Kidney epithelial cell (primary cell): ENCODE measurements at regions not wholly inside any gene's neighbourhood (a gene's known extent, or its start where the extent isn't known, plus 50 kb on each side); places are given as distances from the start of the nearest gene placed in this dataset.
"Not testable (repeated sequence)": the region's sequence is repeated elsewhere in the genome, so short reads cannot be mapped to it uniquely, and the experiment has no call there.

Experiments
- DNase-seq: peaks from one replicate; pipeline ENCODE4 v3.0.0-alpha.2; 2010; ENCODE audit warnings: low read depth
- H3K27me3 ChIP-seq: 2 replicates; pipeline ENCODE4 v1.6.0; 2011; ENCODE audit warnings: low read length; ENCODE audit not compliant: control insufficient read depth, insufficient read depth
- H3K36me3 ChIP-seq: 2 replicates; pipeline ENCODE4 v1.5.1; 2011; ENCODE audit warnings: low read length; ENCODE audit not compliant: control insufficient read depth, insufficient read depth
- H3K4me3 ChIP-seq: 2 replicates; pipeline ENCODE4 v1.5.1; 2011; ENCODE audit warnings: low read depth, mild to moderate bottlenecking, control low read depth, low read length
- TF ChIP-seq, protein P1 (sequence below): IDR thresholded peaks from 2 replicates; pipeline ENCODE4 v1.5.1; 2011; ENCODE audit warnings: mild to moderate bottlenecking, moderate library complexity, low read length, control low read depth, inconsistent platforms; ENCODE audit not compliant: insufficient read depth, poor library complexity, severe bottlenecking

DNA sequence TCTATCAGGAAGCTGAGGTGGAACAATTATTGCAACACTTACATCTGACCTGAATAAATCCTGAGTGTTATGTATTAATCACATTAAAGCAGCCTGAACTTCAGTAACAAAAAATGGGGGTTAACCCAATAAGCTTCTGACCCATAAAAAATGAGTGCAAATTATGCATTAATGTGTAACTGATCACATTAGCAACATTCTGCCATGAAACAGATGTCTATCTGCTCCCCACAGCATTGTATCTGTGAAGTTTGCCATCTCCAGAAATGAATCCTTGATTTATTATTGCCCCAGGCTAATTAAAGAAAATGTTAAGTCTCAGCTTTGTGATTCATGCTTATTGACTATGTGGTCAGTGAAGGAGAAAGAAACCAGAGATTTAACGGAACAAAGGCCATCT lies 304.9 kb downstream of the PCDH20 start:
- no peak for DNase-seq
- Histone ChIP-seq H3K27me3 (no peaks in the 10 kb centered on the region), H3K36me3 (no peaks in the 10 kb centered on the region), H3K4me3 (no peak overlapping the region)
- TF ChIP-seq, protein P1, sequence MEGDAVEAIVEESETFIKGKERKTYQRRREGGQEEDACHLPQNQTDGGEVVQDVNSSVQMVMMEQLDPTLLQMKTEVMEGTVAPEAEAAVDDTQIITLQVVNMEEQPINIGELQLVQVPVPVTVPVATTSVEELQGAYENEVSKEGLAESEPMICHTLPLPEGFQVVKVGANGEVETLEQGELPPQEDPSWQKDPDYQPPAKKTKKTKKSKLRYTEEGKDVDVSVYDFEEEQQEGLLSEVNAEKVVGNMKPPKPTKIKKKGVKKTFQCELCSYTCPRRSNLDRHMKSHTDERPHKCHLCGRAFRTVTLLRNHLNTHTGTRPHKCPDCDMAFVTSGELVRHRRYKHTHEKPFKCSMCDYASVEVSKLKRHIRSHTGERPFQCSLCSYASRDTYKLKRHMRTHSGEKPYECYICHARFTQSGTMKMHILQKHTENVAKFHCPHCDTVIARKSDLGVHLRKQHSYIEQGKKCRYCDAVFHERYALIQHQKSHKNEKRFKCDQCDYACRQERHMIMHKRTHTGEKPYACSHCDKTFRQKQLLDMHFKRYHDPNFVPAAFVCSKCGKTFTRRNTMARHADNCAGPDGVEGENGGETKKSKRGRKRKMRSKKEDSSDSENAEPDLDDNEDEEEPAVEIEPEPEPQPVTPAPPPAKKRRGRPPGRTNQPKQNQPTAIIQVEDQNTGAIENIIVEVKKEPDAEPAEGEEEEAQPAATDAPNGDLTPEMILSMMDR: no peak

DNA sequence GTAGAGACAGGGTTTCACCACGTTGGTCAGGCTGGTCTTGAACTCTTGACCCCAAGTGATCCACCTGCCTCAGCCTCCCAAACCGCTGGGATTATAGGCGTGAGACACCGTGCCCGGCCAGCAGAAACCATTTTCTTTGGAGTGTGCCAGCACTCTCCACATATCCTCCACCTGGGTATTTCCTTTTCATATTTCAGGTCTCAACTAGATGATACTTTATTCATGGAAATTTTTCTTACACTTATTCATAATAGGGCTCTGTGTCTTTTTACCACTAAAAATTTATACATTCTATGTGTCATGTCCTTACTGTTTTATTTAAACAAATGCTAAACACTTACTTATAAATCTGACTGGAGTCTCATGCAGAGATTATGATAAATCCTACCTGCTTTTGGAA lies 305.9 kb downstream of the PCDH20 start:
- Histone ChIP-seq H3K4me3 (no peak overlapping the region), H3K36me3 (no peaks in the 10 kb centered on the region), H3K27me3 (no peaks in the 10 kb centered on the region)
- TF ChIP-seq, protein P1: no peak
- no peak for DNase-seq

DNA sequence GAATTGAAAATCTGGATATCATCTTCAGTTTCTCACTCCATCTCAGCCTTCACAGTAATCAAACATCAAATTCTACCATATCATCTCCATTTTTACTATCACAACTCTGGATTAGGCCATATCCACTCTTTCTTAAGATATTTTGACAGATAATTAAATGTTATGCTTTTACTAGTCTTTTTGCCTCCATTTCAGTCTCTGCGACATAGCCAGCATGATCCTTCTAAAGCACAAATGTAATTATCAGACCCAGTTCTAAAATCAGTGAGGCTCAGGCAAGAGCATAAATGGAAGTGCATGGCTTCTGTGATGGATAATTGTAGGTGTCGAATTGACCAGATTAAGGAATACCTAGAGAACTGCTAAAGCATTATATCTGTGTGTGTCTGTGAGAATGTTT lies 307.7 kb downstream of the PCDH20 start:
- H3K4me3 ChIP-seq: no peak overlapping the region
- TF ChIP-seq, protein P1: no peak
- no peak for DNase-seq
- H3K27me3 ChIP-seq: no peaks in the 10 kb centered on the region
- H3K36me3 ChIP-seq: no peaks in the 10 kb centered on the region

DNA sequence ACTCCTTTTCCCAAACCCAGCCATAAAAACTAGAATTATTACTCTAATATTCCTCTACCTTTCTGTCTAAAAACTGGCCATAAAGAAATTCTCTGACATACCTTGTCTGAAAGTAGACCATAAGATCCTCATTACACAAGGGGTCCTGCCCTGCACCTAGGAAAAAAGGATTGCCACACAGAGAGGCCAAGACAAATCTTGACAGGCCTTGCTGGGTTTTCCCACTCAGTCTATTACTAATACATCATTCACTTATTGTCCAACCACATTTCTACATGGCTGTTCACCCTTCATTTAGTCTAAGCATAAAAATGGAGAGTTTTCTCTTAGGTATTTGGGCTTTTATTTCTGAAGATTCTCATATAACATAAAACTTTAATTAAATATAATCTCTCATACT lies 319.8 kb downstream of the PCDH20 start:
- Histone ChIP-seq H3K4me3 (no peak overlapping the region), H3K36me3 (no peaks in the 10 kb centered on the region), H3K27me3 (no peaks in the 10 kb centered on the region)
- TF ChIP-seq, protein P1: no peak
- no peak for DNase-seq

DNA sequence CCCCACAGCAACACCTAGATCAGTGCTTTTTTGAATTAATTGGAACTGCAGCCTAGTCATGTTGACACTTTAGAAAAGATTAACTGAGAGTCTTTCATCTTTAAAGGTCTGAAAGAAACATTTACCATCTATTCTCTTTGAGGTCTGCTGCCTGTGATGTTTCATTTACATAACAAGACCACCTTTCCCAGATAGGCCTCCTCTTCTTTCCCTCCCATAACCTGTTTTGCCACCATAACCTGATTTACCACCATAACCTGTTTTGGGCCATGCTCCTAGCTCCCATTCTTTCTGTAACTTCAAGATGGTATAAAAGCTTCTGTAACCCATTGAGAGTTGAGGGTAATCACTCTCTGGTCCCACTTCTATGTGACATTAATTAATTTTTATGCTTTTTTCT lies 320.8 kb downstream of the PCDH20 start:
- DNase-seq: no peak
- Histone ChIP-seq H3K4me3 (no peak overlapping the region), H3K36me3 (no peaks in the 10 kb centered on the region), H3K27me3 (no peaks in the 10 kb centered on the region)
- TF ChIP-seq, protein P1: no peak

DNA sequence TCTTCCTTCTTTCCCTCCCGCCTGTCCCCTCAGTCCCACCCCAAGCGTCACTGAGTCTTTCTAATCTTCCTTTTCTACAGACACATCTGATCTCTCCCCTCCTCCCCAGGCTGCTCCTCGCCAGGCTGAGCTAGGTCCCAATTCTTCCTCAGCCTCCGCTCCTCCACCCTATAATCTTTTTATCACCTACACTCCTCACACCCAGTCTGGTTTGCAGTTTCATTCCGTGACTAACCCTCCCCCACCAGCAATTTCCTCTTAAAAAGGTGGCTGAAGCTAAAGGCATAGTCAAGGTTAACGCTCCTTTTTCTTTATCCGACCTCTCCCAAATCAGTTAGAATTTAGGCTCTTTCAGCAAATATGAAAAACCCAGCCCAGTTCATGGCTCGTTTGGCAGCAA lies 325.8 kb downstream of the PCDH20 start:
- not testable (repeated sequence) for H3K36me3 ChIP-seq, H3K4me3 ChIP-seq, H3K27me3 ChIP-seq, DNase-seq
